AG04449 (cell line): ENCODE measurements at regions not wholly inside any gene's neighbourhood (a gene's known extent, or its start where the extent isn't known, plus 50 kb on each side); places are given as distances from the start of the nearest gene placed in this dataset.
"Not testable (repeated sequence)": the region's sequence is repeated elsewhere in the genome, so short reads cannot be mapped to it uniquely, and the experiment has no call there.

ENCODE experiments used
- CTCF ChIA-PET: fragments of 350-600 bp; formaldehyde crosslinking; extraction: SDS; loops from one replicate; lab custom pipeline; 2021; ENCODE audit warnings: antibody characterized with exemption; lab: Yijun Ruan, JAX
- POLR2A ChIA-PET: fragments of 400-600, 350-600 bp; formaldehyde crosslinking; extraction: SDS; loops from one replicate; lab custom pipeline; 2020; ENCODE audit warnings: antibody characterized with exemption, inconsistent platforms; lab: Yijun Ruan, JAX
- DNase-seq: peaks from one replicate; pipeline ENCODE4 v3.0.0-alpha.2; 2010; ENCODE audit warnings: low read depth, low spot score
- H3K4me3 ChIP-seq: 2 replicates; pipeline ENCODE4 v1.5.1; 2011; ENCODE audit warnings: low read depth, mild to moderate bottlenecking, control low read depth, low read length
- CTCF ChIP-seq: IDR thresholded peaks from one replicate; pipeline ENCODE4 v1.5.1; 2011; ENCODE audit warnings: mild to moderate bottlenecking, moderate library complexity, low read length, control low read depth, inconsistent platforms; ENCODE audit not compliant: insufficient read depth; ENCODE audit errors: missing control alignments

GRCh38 chr9:34862836-34863235 lies 95.2 kb upstream of the PHF24 start:
- ChIA-PET CTCF (no interaction called here), POLR2A (no interaction called here)
- DNase-seq: no peak
- no peak overlapping the region for H3K4me3 ChIP-seq
- TF ChIP-seq CTCF: no peak

DNA sequence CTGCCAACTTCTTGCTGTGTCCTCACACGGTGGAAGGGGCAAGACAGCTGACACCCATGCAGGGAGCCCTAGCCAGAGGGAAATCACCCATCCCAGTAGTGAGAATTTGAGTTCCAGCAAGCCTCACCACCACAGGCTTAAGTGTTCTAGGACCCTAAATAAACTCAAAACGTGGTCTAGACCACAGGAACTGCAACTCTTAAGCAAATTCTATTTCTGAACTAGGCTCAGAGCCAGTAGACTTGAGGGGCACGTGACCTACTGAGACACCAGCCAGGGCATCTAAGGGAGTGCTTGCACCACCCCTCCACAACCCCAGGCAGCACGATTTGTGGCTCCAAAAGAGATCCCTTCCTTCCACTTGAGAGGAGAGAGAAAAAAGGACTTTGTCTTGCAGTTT lies 96.0 kb upstream of the PHF24 start:
- no peak for DNase-seq
- no peak overlapping the region for H3K4me3 ChIP-seq
- CTCF ChIA-PET: no interaction called here
- POLR2A ChIA-PET: no interaction called here
- TF ChIP-seq CTCF: no peak

GRCh38 chr9:34855016-34855415 lies 103.1 kb upstream of the PHF24 start:
- CTCF ChIA-PET, POLR2A ChIA-PET, H3K4me3 ChIP-seq, DNase-seq: not testable (repeated sequence)

DNA sequence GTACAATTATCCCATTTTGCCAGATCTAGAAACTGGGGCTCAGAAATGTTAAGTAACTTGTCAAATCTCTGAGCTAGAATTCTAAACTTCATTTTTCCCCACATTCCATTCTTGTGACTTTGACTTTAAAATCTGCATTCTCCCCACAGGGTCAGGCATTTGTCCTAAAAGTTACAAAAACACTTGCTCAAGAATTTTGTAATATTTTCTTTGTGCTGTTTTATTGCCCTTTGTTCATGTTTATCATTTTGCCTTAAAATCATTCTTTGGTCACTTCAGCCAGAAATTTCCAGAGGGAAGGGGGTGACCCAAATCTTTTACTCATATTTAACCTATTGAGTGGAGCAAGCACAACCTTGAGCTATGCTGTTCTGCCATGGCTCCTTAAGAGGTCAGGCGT lies 120.1 kb upstream of the CCL21 start:
- no peak for TF ChIP-seq CTCF
- CTCF ChIA-PET: interaction anchor here (0.6 to 1.2 kb wide), 3 partner anchors 24 to 464 kb away, joined by 3 read pairs; no protein-coding TSS in a partner anchor
- POLR2A ChIA-PET: no interaction called here
- no peak for DNase-seq
- no peak overlapping the region for H3K4me3 ChIP-seq

DNA sequence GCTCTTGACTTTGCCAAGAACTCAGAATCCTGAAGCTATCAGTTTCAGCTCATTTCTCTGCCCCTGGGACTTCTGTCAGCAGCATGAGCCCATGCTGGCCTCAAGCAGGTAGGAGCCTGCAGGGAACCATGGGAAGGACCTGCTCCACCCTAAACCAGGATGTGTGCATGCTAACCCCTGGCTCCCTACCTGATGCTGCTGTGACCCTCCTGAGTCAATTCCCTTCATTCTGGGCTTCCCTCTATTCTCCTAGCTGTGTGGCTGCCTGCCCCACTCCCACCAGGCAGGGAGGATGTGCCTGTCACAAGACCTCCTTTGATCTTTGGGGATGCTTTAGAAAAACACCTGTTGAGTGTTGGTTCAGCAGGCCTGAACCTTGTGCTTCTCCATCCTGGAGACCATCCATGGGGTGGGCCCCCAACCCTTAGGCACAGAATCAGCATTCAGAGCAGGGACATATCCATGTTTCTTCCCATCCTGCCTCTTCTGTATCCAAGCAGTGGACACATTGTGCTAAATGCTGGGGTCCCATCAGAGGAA lies 117.1 kb upstream of the CCL21 start:
- POLR2A ChIA-PET: no interaction called here
- DNase-seq: no peak
- H3K4me3 ChIP-seq: no peak overlapping the region
- CTCF ChIA-PET: no interaction called here
- no peak for TF ChIP-seq CTCF

DNA sequence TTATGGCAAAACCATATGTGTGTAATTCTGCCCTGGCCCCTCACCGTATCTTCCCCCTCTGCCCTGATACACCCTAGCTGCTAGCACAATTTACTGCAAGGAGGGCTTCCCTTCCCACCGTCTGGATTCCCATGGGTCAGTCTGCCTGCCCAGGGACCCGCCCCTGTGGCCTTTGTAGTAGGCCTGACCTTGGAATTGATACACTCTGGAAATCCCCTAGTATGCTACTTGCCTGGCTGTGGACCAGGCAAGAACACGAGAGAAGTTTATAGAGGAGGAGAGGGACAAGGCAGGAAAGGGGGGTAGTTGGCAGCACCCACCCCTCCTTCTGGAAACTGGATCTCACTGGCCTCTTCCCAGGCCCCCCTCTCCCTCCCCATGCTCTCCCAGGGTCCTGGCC lies 115.8 kb upstream of the CCL21 start:
- ChIA-PET POLR2A (no interaction called here), CTCF (no interaction called here)
- TF ChIP-seq CTCF: no peak
- DNase-seq: no peak
- H3K4me3 ChIP-seq: no peak overlapping the region

- CTCF ChIA-PET: interaction anchor here (0.6 to 1.9 kb wide), 2 partner anchors 76 to 120 kb away, joined by 3 to 4 read pairs; no protein-coding TSS in a partner anchor
- POLR2A ChIA-PET: no interaction called here
- TF ChIP-seq CTCF: no peak
Observed at GRCh38 chr9:34823778-34824177, 113.8 kb upstream of the CCL21 start.

More at GRCh38 chr9:34823778-34824177, 113.8 kb upstream of the CCL21 start:
- DNase-seq: no peak
- H3K4me3 ChIP-seq: no peak overlapping the region
